GM12874 (cell line): ENCODE measurements at regions not wholly inside any gene's neighbourhood (a gene's known extent, or its start where the extent isn't known, plus 50 kb on each side); places are given as distances from the start of the nearest gene placed in this dataset.

Experiments used
- CTCF ChIP-seq: IDR thresholded peaks from 2 replicates; pipeline ENCODE4 v1.5.1; 2011; ENCODE audit warnings: low read depth, mild to moderate bottlenecking, control low read depth, low read length, moderate library complexity; ENCODE audit not compliant: insufficient read depth

GRCh38 chr13:44661936-44662335 lies 85.8 kb upstream of the TSC22D1 start:
- no peak for TF ChIP-seq CTCF

DNA sequence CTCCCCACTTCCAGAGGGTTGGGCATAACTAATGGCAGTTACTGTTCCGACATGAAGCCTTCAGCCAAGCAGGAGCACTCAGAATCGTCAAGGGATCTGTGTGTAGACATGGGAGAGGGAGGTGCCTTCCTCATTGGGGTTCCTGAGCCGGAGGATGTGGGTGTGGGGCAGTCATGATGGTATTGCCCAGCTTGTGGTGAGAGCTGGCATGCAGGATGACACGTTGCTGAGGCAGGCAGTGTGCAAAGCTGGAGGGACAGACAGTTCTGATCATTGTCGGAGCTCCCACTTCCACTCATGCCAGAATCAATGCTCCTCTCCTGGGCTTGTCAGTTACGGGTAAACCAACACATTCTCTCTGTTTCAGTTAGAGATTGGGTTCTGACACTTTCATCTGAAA lies 83.9 kb upstream of the TSC22D1 start:
- TF ChIP-seq CTCF: no peak

DNA sequence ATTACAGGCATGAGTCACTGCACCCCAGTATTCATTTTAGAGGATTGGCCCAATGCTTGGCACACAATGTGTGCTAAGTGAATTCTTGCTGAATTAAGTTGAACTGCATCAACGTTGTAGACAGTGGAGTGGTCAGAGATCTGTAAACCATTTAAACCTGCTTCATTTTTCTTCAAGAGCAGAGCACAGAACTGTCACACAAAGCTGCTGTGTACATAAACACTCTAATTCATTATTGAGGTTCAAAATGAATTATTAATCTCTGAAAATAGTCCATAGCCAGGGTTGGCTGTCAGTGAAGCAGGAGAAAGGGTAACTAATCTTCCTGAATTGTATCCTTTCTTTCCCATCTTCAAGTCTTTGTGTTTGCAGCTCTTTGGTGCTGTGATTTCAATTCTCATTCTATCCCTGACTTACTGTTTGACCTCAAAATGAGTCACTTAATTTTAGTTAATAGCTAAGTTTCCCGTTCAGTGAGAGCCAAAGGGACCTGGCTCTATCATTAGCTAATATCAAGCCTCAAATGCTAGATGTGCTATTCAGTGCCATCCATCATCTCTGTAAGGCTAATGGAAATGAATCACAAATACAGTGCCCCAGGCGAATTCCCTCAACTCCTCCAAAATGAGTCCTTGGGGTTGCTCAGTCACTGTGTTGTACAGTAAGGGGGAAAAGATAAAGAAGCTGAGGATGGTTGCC lies 77.0 kb upstream of the TSC22D1 start:
- TF ChIP-seq CTCF: no peak

GRCh38 chr13:44652168-44652567 lies 76.0 kb upstream of the TSC22D1 start:
- no peak for TF ChIP-seq CTCF

GRCh38 chr13:44651724-44652123 lies 75.6 kb upstream of the TSC22D1 start:
- TF ChIP-seq CTCF: no peak

GRCh38 chr13:44651209-44651608 lies 75.1 kb upstream of the TSC22D1 start:
- no peak for TF ChIP-seq CTCF

- TF ChIP-seq CTCF: no peak
Observed at GRCh38 chr13:44649834-44650233, 73.7 kb upstream of the TSC22D1 start.
